PC-3 (cell line): ENCODE measurements at regions not wholly inside any gene's neighbourhood (a gene's known extent, or its start where the extent isn't known, plus 50 kb on each side); places are given as distances from the start of the nearest gene placed in this dataset.

Experiments
- ATAC-seq: fragments of 200-7000 bp; cut with Tn5 transposase; 2 replicates; pipeline ENCODE4 v1.9.1; 2020; ENCODE audit warnings: mild to moderate bottlenecking, moderate library complexity
- BruUV-seq: library from RNA; stranded (reverse); fragments of 400-500 nt; replicated peaks from 2 replicates; lab custom pipeline; 2021; lab: Mats Ljungman, UMichigan
- CTCF ChIA-PET: fragments of 300-600 bp; sonication (Branson Sonifier 250); formaldehyde crosslinking; loops from one replicate; lab custom pipeline; 2022; ENCODE audit warnings: antibody characterized with exemption; lab: Charles Lee
- POLR2A ChIA-PET: fragments of 300-600 bp; sonication (Branson Sonifier 250); formaldehyde crosslinking; loops from one replicate; lab custom pipeline; 2022; ENCODE audit warnings: antibody characterized with exemption; ENCODE audit not compliant: unreplicated experiment; lab: Charles Lee
- DNase-seq: peaks from one replicate; pipeline ENCODE4 v3.0.0-alpha.2; 2015
- H2AFZ ChIP-seq: fragments of 300-600 bp; sonication (generic); 2 replicates; pipeline ENCODE4 v1.6.0; 2016; ENCODE audit warnings: antibody characterized with exemption, low read length
- H3F3A ChIP-seq: fragments of 300-600 bp; sonication (generic); one replicate; pipeline ENCODE4 v1.6.0; 2017; ENCODE audit warnings: antibody characterized with exemption, low read length, control low read depth, mild to moderate bottlenecking; ENCODE audit not compliant: unreplicated experiment
- H3K27ac ChIP-seq: fragments of 300-600 bp; sonication (generic); 2 replicates; pipeline ENCODE4 v1.5.1; 2016; ENCODE audit warnings: mild to moderate bottlenecking, low read length
- H3K27me3 ChIP-seq: fragments of 300-600 bp; sonication (generic); 2 replicates; pipeline ENCODE4 v1.6.1; 2016; ENCODE audit warnings: low read length, mixed read lengths
- H3K36me3 ChIP-seq: fragments of 300-600 bp; sonication (generic); 2 replicates; pipeline ENCODE4 v1.6.1; 2016; ENCODE audit warnings: low read depth, mixed run types, low read length, mixed read lengths
- H3K4me1 ChIP-seq: fragments of 300-600 bp; sonication (generic); 2 replicates; pipeline ENCODE4 v1.5.1; 2016; ENCODE audit warnings: low read length; ENCODE audit not compliant: insufficient read depth
- H3K4me2 ChIP-seq: fragments of 300-600 bp; sonication (generic); 2 replicates; pipeline ENCODE4 v1.6.0; 2016; ENCODE audit warnings: low read length
- H3K4me3 ChIP-seq: fragments of 300-600 bp; sonication (generic); 2 replicates; pipeline ENCODE4 v1.5.1; 2016; ENCODE audit warnings: mild to moderate bottlenecking, low read length, mixed read lengths
- H3K79me2 ChIP-seq: fragments of 300-600 bp; sonication (generic); 2 replicates; pipeline ENCODE4 v1.6.1; 2017; ENCODE audit warnings: low read length, mixed read lengths
- H3K9ac ChIP-seq: fragments of 300-600 bp; sonication (generic); 2 replicates; pipeline ENCODE4 v1.6.0; 2016; ENCODE audit warnings: mild to moderate bottlenecking, low read length
- H3K9me2 ChIP-seq: fragments of 300-600 bp; sonication (generic); replicated peaks from 2 replicates; pipeline ENCODE4 v1.6.1; 2016; ENCODE audit warnings: mixed run types, low read length, mixed read lengths
- H3K9me3 ChIP-seq: fragments of 300-600 bp; sonication (generic); 2 replicates; pipeline ENCODE4 v1.6.1; 2016; ENCODE audit warnings: low read length, mixed read lengths
- H4K20me1 ChIP-seq: fragments of 300-600 bp; sonication (generic); 2 replicates; pipeline ENCODE4 v1.6.1; 2016; ENCODE audit warnings: low read length, mixed read lengths
- CTCF ChIP-seq: fragments of 300-600 bp; sonication (generic); conservative IDR thresholded peaks from 2 replicates; pipeline ENCODE4 v1.5.1; 2017; ENCODE audit warnings: antibody characterized with exemption, low read depth, mild to moderate bottlenecking, low read length
- EZH2 ChIP-seq: fragments of 300-600 bp; sonication (generic); IDR thresholded peaks from one replicate; pipeline ENCODE4 v1.6.1; 2017; ENCODE audit warnings: antibody characterized with exemption, mild to moderate bottlenecking, low read length; ENCODE audit not compliant: unreplicated experiment
- EZH2phosphoT487 ChIP-seq: fragments of 300-600 bp; sonication (generic); IDR thresholded peaks from 2 replicates; pipeline ENCODE4 v1.6.1; 2018; ENCODE audit warnings: mild to moderate bottlenecking, antibody characterized with exemption, low read length, borderline replicate concordance
- intact Hi-C: fragments of 100-400 bp; cut with micrococcal nuclease; formaldehyde crosslinking; loops from 2 replicates; pipeline ENCODE4 v1.9.0; 2023

- intact Hi-C loops: no loop called here
- Histone ChIP-seq H3F3A (no peaks in the 10 kb centered on the region), H3K27ac (no peak overlapping the region), H4K20me1 (no peaks in the 10 kb centered on the region), H3K9ac (no peak overlapping the region), H3K27me3 (no peaks in the 10 kb centered on the region), H3K9me3 (no peaks in the 10 kb centered on the region), H3K79me2 (no peaks in the 10 kb centered on the region), H3K36me3 (no peaks in the 10 kb centered on the region), H3K4me3 (no peak overlapping the region), H2AFZ (no peak overlapping the region), H3K4me1 (no peaks in the 10 kb centered on the region), H3K9me2 (no peaks in the 10 kb centered on the region), H3K4me2 (no peak overlapping the region)
- CTCF ChIA-PET: no interaction called here
- DNase-seq: no peak
- ATAC-seq: no peak
- TF ChIP-seq EZH2phosphoT487: no peak
- no TSS peak for BruUV-seq
- POLR2A ChIA-PET: no interaction called here
Observed at GRCh38 chr16:9650284-9650683, 531.9 kb downstream of the GRIN2A start.

GRCh38 chr16:9655051-9655450 is 527.2 kb downstream of the GRIN2A start:
- CTCF ChIA-PET: no interaction called here
- Histone ChIP-seq H3K9me2 (no peaks in the 10 kb centered on the region), H3F3A (no peaks in the 10 kb centered on the region), H4K20me1 (no peaks in the 10 kb centered on the region), H3K27me3 (no peaks in the 10 kb centered on the region), H3K36me3 (no peaks in the 10 kb centered on the region), H3K27ac (no peak overlapping the region), H2AFZ (no peak overlapping the region), H3K4me2 (no peak overlapping the region), H3K4me1 (no peaks in the 10 kb centered on the region), H3K4me3 (no peak overlapping the region), H3K9me3 (no peaks in the 10 kb centered on the region), H3K79me2 (no peaks in the 10 kb centered on the region), H3K9ac (no peak overlapping the region)
- TF ChIP-seq EZH2phosphoT487: no peak
- no peak for TF ChIP-seq CTCF
- TF ChIP-seq EZH2: no peak
- BruUV-seq: no TSS peak
- DNase-seq (no peak), ATAC-seq (no peak)
- intact Hi-C loops: no loop called here
- POLR2A ChIA-PET: no interaction called here

- Histone ChIP-seq H3K27me3 (no peaks in the 10 kb centered on the region), H3K4me1 (no peaks in the 10 kb centered on the region), H4K20me1 (no peaks in the 10 kb centered on the region), H3K27ac (no peak overlapping the region), H3K4me3 (no peak overlapping the region), H3F3A (no peaks in the 10 kb centered on the region), H3K9me2 (no peaks in the 10 kb centered on the region), H3K9ac (no peak overlapping the region), H3K9me3 (no peaks in the 10 kb centered on the region), H3K79me2 (no peaks in the 10 kb centered on the region), H3K4me2 (no peak overlapping the region), H3K36me3 (no peaks in the 10 kb centered on the region), H2AFZ (no peak overlapping the region)
- ChIA-PET POLR2A (interaction anchor here (0.5 kb wide), 1 partner anchor 1354 kb away, joined by 13 read pairs; no protein-coding TSS in a partner anchor), CTCF (no interaction called here)
- ATAC-seq (no peak), DNase-seq (no peak)
- BruUV-seq: no TSS peak
- TF ChIP-seq EZH2phosphoT487 (no peak), CTCF (no peak), EZH2 (no peak)
- intact Hi-C loops: no loop called here
Observed at GRCh38 chr16:9657641-9658040, 524.6 kb downstream of the GRIN2A start.
